Right ventricle myocardium inferior (tissue), 1 donor: ENCODE measurements at regions not wholly inside any gene's neighbourhood (a gene's known extent, or its start where the extent isn't known, plus 50 kb on each side); places are given as distances from the start of the nearest gene placed in this dataset.

Source experiments
- ATAC-seq: fragments of 200-7000 bp; cut with Tn5 transposase; one replicate; pipeline ENCODE4 v1.9.1; 2020; ENCODE audit warnings: mild to moderate bottlenecking, moderate library complexity
- DNase-seq: peaks from one replicate; pipeline ENCODE4 v3.0.0; 2021; ENCODE audit errors: missing footprints
- intact Hi-C: fragments of 100-400 bp; cut with DNase I; formaldehyde crosslinking; loops from one replicate; pipeline ENCODE4 v1.11.0; 2022
- donor health status: DM: no; HTN: yes; CAD: no; lungs with severe emphysema.

DNA sequence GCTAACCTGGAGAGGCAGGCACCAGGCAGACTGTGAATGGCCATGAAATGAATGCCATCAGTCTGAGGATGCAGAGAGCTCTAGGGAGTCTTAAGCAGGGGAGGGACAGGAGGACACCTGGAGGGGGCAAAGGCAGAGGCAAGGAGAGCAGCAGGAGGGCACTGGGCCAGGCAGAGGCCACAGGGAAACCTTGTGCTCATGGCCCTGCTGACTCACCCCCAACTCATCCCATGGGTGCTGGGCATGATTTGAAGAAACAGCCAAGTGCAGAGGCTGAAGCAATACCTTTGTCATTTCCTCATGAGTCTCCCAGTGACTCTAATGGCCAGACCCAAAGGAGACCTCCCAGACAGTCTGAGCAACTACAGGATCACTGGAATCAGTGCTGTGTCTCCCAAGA lies 141.4 kb downstream of the TMEM132E start:
- DNase-seq (no peak), ATAC-seq (no peak)
- intact Hi-C loops, result no loop called here

DNA sequence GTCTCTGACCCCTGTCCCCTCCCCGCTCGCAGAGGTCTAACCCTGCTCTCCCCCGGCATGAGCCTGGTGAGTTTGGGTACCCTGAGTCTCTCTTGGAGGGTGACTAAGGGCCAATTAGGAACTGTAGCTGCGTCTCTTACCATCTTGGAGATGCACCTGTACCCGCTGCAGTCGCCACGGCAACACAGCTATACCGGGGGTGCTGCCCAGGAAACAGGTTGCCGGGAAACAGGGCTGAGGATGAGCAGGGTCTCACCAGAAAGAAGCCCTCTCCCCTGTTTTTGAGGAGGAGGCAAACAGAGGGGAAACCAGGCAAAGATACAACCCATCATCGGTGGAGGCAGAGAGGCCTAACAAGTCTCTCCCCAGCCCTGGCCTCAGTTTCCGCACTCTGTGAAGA lies 140.2 kb downstream of the TMEM132E start:
- intact Hi-C loops, result no loop called here
- DNase-seq (no peak), ATAC-seq (no peak)

DNA sequence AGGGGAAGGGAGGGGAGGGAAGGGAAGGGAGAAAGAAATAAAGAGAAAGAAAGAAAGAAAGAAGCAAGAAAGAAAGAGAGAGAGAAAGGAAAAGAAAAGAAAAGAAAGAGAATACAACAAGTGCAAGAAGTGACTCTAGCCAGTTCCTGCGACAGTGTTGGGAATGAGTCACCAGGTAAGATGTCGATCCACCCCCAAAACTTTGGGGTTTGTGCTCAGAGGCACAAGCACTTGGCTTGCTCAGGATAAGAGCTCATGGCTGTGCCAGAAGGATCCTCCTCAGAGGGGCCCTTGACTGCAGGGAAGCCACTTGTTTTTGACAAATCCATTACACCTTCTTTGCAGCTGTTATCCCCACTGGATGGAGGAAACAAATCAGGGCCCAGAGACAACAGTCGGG lies 137.7 kb downstream of the TMEM132E start:
- intact Hi-C loops, result no loop called here
- ATAC-seq, result no peak

DNA sequence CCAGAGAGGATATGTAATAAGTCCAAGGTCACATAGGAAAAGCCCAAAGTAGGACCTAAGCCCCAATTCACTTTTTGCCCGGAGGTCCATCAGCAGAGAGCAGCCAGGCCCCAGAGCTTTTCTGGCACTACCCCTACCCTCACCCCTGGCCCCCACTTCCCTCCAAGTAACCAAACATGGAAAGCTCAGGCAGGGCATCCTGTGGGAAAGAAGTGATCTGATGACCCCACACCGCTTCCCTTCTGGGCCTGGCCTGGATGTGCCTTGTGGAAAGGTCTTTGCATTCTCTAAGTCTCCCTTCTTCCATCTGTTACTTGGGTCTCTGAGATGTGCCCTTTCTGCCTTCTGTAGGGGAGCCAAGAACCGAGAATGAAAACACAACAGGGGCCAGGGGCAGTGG lies 136.9 kb downstream of the TMEM132E start:
- DNase-seq (no peak), ATAC-seq (no peak)
- intact Hi-C loops, result no loop called here

More for the DNA sequence above, 137.7 kb downstream of the TMEM132E start:
- DNase-seq, result no peak

DNA sequence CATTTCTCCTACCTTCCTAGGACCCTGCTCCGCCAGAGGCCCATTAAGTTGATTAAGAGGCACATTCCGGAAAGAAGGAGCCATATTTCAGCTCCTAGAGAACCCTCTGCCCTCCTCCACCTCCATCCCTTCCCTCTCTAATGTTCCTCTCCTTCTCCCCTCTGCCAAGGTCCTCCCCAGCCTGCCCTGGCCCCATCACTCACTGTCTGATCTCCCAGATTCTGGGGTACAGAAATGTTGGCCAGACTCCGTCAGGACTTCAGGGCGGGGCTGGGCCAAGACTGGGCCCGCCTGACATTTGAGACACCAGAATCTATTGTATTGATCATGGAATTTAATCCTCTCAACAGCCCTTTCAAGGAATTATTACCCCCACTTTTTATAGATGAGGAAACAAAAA lies 136.1 kb downstream of the TMEM132E start:
- intact Hi-C loops, result no loop called here
- no peak for DNase-seq
- ATAC-seq, result no peak

DNA sequence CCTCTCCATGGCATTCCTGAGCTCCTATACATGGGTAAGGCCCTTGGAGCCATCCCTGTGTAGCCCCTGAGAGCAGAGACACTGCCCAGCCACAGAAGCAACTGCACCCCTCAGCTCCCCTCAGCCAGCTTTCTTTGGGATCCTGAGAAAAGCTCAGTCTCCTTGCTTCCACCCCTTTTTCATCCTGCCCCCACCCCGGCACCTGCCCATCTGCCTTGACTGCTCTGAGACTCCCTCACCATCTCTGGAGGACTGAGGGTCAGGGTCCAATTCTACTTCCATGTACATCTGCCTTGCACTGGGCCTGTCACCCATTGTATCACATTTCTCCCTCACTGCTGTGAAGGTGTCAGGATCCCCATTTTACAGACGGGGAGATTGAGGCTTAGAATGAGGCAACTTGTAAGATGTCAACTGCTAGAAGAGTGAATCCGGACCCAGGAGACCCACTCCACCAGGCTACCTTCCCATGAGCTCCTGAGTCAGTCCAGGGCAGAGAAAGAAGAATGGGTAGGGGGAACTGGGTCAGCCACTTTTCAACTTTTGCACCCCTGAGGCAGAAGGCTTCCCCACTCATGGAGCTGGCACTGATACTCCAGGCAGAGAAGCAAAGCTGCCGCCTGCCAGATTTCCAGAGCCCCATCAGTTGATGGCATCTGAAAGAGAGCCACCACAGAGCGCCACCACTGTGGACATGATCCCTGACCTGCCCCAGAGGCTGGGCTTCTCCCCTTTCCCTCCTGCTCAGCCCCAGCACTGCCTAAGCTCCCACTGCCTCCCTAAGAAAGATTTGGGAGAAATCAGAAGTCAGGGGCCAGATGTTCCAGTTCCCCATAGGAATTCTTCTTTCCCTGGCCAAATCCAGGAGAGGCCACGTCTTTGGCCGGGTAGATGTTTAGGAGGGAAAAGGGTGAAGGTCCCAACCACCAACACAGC lies 135.4 kb downstream of the TMEM132E start:
- intact Hi-C loops, result no loop called here
- ATAC-seq (no peak), DNase-seq (no peak)

DNA sequence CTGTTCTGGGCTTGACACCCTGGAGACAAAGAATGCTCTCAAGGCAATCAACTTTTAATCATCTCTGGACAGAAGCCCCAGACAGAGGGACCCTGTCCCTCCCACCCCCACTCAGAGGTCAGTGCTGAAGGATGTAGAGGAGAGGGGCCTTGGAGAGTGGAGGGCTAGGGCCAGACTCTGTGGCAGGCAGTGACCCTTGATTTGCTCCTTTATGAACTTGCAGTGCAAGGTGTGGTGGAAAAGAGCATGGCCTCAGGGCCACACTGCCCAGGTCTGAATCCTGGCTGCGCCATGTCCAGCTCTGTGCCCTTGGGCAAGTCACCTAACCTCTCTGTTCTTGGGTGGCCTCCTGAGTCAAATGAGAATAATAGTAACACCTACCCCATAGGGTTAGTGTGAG lies 134.3 kb downstream of the TMEM132E start:
- no peak for ATAC-seq
- DNase-seq, result no peak
- intact Hi-C loops, result no loop called here

DNA sequence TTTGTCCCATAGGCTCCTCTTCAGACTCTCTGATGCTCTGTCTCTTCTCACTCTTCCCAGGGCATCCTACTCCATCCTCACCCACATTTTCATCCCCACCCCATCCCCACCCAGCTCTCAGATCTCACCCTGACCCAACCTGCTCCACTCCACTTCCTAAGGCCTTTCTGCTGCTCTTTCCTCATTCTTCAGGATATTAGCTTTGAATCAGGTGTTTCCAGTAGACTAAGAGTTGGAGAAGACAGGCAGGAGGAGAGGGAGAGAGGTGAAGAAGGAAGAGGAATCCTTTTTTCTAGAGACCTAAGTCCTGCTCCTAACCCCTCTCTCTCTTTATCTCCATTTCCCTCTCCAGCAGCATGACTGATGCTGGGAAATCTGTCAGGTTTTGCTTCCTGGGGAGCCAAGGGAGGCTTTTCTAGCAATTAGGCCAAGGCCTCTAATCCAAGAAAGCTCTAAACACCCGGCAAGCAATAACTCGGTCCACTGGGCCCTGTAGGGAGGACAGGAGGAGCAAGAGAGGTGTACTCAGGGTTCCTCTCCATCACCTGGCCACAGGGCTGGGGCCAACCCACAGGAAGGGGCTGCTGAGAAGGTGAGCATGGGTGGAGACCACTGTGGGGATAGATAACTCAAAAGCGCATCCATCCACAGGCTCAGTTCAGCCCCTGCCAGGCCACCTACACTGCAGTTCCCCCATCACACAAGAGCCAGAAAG lies 133.3 kb downstream of the TMEM132E start:
- ATAC-seq (no peak), DNase-seq (no peak)
- intact Hi-C loops, result no loop called here

DNA sequence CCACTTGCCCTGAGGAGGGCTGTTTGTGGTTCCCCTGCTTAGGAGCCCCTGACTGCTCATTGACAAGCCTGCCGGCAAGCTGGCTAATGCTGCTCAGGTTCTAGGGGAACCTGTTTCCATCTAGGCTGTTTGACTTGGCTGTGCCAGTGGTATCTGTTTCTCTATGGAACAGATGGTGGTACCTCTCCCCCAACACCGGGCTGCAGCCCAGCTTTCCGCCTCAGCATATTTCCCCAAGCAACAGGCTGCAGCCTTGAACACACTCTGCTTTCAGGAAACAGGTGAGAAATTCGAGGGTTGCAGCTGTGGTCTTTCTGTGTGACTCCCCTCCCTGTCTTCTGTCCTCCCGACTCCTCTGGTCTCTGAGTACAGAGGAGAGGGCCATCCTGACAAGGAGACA lies 132.3 kb downstream of the TMEM132E start:
- DNase-seq (no peak), ATAC-seq (no peak)
- intact Hi-C loops, result no loop called here

DNA sequence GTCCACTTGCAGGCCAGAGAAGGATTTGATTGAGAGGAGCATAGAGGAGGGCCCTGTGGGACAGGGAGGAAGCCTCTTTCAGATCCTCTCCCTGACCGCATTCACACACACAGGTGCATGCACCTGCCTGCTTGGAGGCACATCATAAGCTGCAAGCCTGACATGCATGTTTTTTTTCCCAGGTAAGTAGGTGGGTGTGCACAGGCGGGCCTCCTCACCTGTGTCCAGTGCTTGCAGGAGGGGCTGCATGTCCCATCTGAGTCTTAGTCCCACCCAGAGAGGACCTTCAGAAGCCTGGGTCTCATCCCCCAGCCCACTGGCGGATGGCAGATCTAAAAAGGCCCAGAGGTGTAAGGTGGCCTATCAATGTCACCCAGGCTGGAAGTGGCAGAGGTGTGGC lies 130.8 kb downstream of the TMEM132E start:
- no peak for ATAC-seq
- intact Hi-C loops, result no loop called here
- DNase-seq, result no peak

DNA sequence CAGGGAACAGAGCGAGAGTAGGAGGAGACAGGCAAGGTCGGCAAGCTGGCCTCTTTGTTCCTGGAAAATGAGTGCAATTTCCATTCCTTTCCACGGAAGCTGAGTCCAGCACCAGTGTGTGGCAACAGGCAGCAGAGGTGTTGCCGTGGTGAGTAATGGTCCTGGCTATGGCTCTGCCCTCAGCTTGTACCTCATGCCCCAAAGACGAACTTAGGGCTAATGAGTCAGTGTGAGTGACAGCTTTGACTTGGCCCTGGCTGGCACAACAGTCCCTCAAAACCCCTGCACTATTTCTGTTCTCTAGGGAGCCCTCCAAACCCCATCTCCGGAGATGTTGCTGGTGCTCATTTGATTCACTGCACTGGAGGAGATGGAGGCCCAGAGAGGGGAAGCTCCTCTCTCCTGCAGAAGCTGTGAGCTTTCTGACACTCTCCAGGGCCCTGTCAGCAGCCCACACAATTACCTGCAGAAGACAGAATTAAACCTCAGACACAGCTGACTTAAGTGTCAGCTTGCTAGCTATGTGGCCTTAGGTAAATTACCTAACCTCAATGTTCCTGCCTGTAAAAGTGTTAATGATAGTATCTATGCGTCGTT lies 129.9 kb downstream of the TMEM132E start:
- intact Hi-C loops, result no loop called here

DNA sequence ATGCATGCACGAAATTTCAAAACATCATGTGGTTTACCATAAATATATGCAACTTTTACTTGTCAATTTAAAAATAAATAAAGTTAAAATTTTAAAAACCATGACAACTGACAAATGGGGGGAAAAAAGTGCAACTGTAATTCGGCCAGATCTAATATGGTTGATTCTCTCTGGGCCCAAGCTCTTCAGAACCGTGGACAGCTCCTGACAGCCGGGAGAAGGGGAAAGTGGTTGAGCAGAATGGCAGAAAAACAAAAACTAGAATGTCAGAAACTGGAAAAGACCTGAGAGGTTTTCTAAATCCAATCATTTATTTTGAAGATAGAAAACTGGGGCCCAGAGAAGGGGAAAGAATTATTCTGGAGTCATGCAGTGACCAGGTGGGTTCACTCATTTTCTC lies 126.6 kb downstream of the TMEM132E start:
- ATAC-seq (no peak), DNase-seq (no peak)
- intact Hi-C loops, result no loop called here

More for the DNA sequence above, 129.9 kb downstream of the TMEM132E start:
- DNase-seq (no peak), ATAC-seq (no peak)

DNA sequence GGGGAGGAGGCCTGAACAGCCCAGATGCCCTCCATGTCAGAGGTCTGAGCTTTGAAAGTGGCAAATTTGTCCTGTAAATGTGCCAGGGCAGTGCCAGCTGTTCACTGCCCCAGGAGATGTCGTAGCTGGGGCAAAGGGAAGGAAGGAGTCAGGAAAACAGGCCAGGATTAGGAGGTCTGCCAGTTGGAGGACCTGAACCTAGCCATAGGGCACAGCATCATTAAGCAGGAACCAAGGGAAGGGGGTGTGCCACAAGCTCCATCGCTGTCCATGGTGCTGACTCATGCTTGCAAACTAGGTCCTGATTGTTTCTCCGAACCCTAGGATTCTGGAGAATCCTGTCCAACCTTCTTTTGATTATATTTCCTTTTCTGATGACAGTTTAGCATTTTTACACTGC lies 124.2 kb downstream of the TMEM132E start:
- intact Hi-C loops, result no loop called here
- DNase-seq, result no peak

DNA sequence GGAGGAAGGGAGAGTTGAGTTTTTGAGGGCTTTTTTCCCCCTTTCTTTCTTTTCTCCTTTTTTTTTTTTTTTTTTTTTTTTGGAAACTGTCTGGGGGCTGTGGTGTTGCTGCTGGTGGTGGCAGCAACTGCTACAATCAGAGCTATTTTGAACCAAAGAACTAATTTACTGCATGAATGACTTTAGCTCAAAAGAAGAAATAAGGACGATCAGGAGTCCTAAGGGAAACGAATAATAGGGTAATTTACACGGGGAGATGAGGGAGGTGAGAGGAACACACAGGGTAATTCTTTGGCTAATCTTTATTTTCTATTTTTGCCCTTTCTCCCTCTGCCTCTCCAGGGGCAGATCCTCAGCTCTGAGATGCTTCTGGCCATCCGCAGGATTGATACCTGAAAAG lies 119.8 kb downstream of the TMEM132E start:
- intact Hi-C loops, result no loop called here
- no peak for DNase-seq
- no peak for ATAC-seq

More for the DNA sequence above, 124.2 kb downstream of the TMEM132E start:
- ATAC-seq, result no peak

DNA sequence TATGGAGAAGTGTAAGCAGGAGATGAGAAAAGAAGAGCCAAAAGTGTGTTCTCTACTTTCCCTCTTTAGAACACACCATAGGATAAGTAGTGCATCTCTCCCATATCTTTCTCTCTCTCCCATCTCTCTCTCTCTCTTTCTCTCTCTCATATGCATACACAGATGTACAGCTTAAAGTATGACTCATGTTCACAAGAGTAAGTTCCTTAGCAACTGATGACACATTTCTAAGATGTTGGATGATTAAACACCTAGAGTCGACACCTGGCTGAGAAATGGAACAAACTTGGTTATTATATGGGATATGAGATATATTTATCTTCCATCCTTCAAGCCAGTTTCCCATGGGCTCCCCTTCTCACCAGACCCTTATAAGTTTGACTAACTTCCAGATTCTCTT lies 113.5 kb downstream of the TMEM132E start:
- ATAC-seq (no peak), DNase-seq (no peak)
- intact Hi-C loops, result no loop called here
